ENCODE measurements at regions not wholly inside any gene's neighbourhood (a gene's known extent, or its start where the extent isn't known, plus 50 kb on each side); places are given as distances from the start of the nearest gene placed in this dataset.

- Histone ChIP-seq H3K9ac (no peak overlapping the region), H3K27me3 (ENCODE audit: insufficient read depth) (no peaks in the 10 kb centered on the region), H3K79me2 (ENCODE audit: insufficient read depth) (no peaks in the 10 kb centered on the region), H3K9me3 (no peaks in the 10 kb centered on the region), H3K27ac (ENCODE audit: low read depth in 2 of 2, low read length in 1 of 2) (no peak overlapping the region), H3K36me3 (replicated peaks in 1 of 2; ENCODE audit: control insufficient read depth in 1 of 2, insufficient read depth in 2 of 2, low read length in 1 of 2) (no peaks in the 10 kb centered on the region), H3F3A (replicated peaks; ENCODE audit: insufficient read depth) (no peaks in the 10 kb centered on the region), H3K4me2 (no peak overlapping the region), H2AFZ (ENCODE audit: low read depth) (no peak overlapping the region), H3K4me1 (ENCODE audit: control insufficient read depth in 1 of 2, insufficient read depth in 2 of 2, low read depth in 1 of 2, low read length in 1 of 2) (no peaks in the 10 kb centered on the region), H4K20me1 (ENCODE audit: insufficient read depth) (no peaks in the 10 kb centered on the region), H3K4me3 (ENCODE audit: low read depth in 2 of 2, low read length in 1 of 2) (no peak overlapping the region), H3K9me2 (no peaks in the 10 kb centered on the region)
- no peak for DNase-seq
- 71% methylated on average over 6 of the region's 6 CpGs for WGBS (ENCODE audit: low lambda C conversion rate)
- ChIA-PET CTCF (no interaction called here), POLR2A (no interaction called here)
- TF ChIP-seq FOXJ3 (CRISPR knock-in tag; IDR thresholded peaks at IDR 0.05) (no peak), CTCF (IDR thresholded peaks at IDR 0.05) (no peak), IRF3 (IDR thresholded peaks at IDR 0.05; ENCODE audit: low read depth, low read length) (no peak), SIN3A (IDR thresholded peaks at IDR 0.05; ENCODE audit: borderline replicate concordance, low read depth, low read length) (no peak), YY1 (IDR thresholded peaks at IDR 0.05; ENCODE audit: low read depth) (no peak), TCF12 (IDR thresholded peaks at IDR 0.05) (no peak), ZBTB33 (IDR thresholded peaks at IDR 0.05; ENCODE audit: borderline replicate concordance, low read depth) (no peak), EP300 (IDR thresholded peaks at IDR 0.05; ENCODE audit: borderline replicate concordance in 1 of 2, low read depth in 1 of 2, low read length in 1 of 2) (no peak), NFIC (IDR thresholded peaks at IDR 0.05; ENCODE audit: borderline replicate concordance) (no peak), EZH2phosphoT487 (IDR thresholded peaks at IDR 0.05; ENCODE audit: borderline replicate concordance, low read depth) (no peak), JUND (IDR thresholded peaks at IDR 0.05) (no peak), GATA2 (CRISPR knock-in tag; IDR thresholded peaks at IDR 0.05) (no peak), FOXM1 (IDR thresholded peaks at IDR 0.05; ENCODE audit: low read depth) (no peak), USF2 (IDR thresholded peaks at IDR 0.05; ENCODE audit: borderline replicate concordance, low read depth, low read length) (no peak), SMC3 (IDR thresholded peaks at IDR 0.05; ENCODE audit: low read depth, low read length) (no peak), MEF2A (IDR thresholded peaks at IDR 0.05; ENCODE audit: borderline replicate concordance, low read depth) (no peak), MXI1 (IDR thresholded peaks at IDR 0.05; ENCODE audit: low read depth, low read length) (no peak), RXRA (IDR thresholded peaks at IDR 0.05; ENCODE audit: borderline replicate concordance, low read depth) (no peak), MAX (IDR thresholded peaks at IDR 0.05; ENCODE audit: low read depth) (no peak)
Measured at GRCh38 chr2:163987175-163987940, 251.6 kb upstream of the FIGN start.

Data from SK-N-SH (cell line).